ENCODE measurements at regions not wholly inside any gene's neighbourhood (a gene's known extent, or its start where the extent isn't known, plus 50 kb on each side); places are given as distances from the start of the nearest gene placed in this dataset.

DNA sequence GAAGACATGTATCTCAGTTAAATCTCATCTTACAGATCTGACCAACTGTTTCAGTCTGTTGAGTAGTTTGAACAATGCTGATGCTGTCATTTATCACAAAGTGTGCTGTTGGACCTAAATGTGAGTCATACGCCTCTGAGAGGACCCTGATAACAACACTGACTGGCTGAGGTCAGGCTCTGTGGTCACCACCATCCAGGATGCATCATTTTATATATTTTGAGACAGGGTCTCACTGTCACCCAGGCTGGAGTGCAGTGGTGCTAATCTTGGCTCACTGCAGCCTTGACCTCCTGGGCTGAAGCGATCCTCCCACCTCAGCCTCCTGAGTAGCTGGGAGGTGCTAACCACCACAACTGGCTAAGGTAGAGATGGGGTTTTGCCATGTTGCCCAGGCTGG lies 181.0 kb upstream of the RGS6 start (continued):
- TF ChIP-seq, protein P1, sequence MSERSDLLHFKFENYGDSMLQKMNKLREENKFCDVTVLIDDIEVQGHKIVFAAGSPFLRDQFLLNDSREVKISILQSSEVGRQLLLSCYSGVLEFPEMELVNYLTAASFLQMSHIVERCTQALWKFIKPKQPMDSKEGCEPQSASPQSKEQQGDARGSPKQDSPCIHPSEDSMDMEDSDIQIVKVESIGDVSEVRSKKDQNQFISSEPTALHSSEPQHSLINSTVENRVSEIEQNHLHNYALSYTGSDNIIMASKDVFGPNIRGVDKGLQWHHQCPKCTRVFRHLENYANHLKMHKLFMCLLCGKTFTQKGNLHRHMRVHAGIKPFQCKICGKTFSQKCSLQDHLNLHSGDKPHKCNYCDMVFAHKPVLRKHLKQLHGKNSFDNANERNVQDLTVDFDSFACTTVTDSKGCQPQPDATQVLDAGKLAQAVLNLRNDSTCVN (CRISPR knock-in tag; IDR thresholded peaks at IDR 0.05) = no peak
- TF ChIP-seq ZC3H8 (IDR thresholded peaks at IDR 0.05) (no peak), MGA (IDR thresholded peaks at IDR 0.05) (no peak), TSHZ1 (CRISPR knock-in tag; IDR thresholded peaks at IDR 0.05) (no peak), ZNF785 (CRISPR knock-in tag; IDR thresholded peaks at IDR 0.05) (no peak), IRF9 (tag; IDR thresholded peaks at IDR 0.05) (no peak), MCM5 (IDR thresholded peaks at IDR 0.05; ENCODE audit: low read depth) (no peak), ZFPM2 (CRISPR knock-in tag; IDR thresholded peaks at IDR 0.05) (no peak), MXD1 (CRISPR knock-in tag; IDR thresholded peaks at IDR 0.05; ENCODE audit: borderline replicate concordance, poor library complexity, severe bottlenecking) (no peak)

All from K562 (cell line).